Ishikawa (cell line): ENCODE measurements at regions not wholly inside any gene's neighbourhood (a gene's known extent, or its start where the extent isn't known, plus 50 kb on each side); places are given as distances from the start of the nearest gene placed in this dataset.

Experiments
- CEBPB ChIP-seq: IDR thresholded peaks from 2 replicates; pipeline ENCODE4 v1.6.1; 2012
- CREB1 ChIP-seq: IDR thresholded peaks from 2 replicates; pipeline ENCODE4 v1.6.1; 2012; ENCODE audit warnings: low read depth
- EGR1 ChIP-seq: IDR thresholded peaks from 2 replicates; pipeline ENCODE4 v1.6.1; 2012
- EP300 ChIP-seq: IDR thresholded peaks from 2 replicates; pipeline ENCODE4 v1.6.1; 2012; ENCODE audit warnings: borderline replicate concordance
- FOXM1 ChIP-seq: IDR thresholded peaks from 2 replicates; pipeline ENCODE4 v1.6.1; 2012; ENCODE audit warnings: low read depth, borderline replicate concordance
- NFIC ChIP-seq: IDR thresholded peaks from 2 replicates; pipeline ENCODE4 v1.6.1; 2012
- RAD21 ChIP-seq: IDR thresholded peaks from 2 replicates; pipeline ENCODE4 v1.6.1; 2012; ENCODE audit warnings: low read depth
- TAF1 ChIP-seq: IDR thresholded peaks from 2 replicates; pipeline ENCODE4 v1.6.1; 2012; ENCODE audit warnings: low read depth, mild to moderate bottlenecking
- TCF12 ChIP-seq: IDR thresholded peaks from 2 replicates; pipeline ENCODE4 v1.6.1; 2012; ENCODE audit warnings: low read depth
- TEAD4 ChIP-seq: IDR thresholded peaks from 2 replicates; pipeline ENCODE4 v1.6.1; 2012
- YY1 ChIP-seq: IDR thresholded peaks from 2 replicates; pipeline ENCODE4 v1.6.1; 2012; ENCODE audit warnings: low read depth
- ZBTB7A ChIP-seq: IDR thresholded peaks from 2 replicates; pipeline ENCODE4 v1.6.1; 2012; ENCODE audit warnings: low read depth
- TF ChIP-seq, protein P1 (sequence below): IDR thresholded peaks from 2 replicates; pipeline ENCODE4 v1.6.1; 2012; ENCODE audit warnings: low read depth, mild to moderate bottlenecking
- TF ChIP-seq, protein P2 (sequence below): IDR thresholded peaks from 2 replicates; pipeline ENCODE4 v1.6.1; 2012
- TF ChIP-seq, protein P3 (sequence below): IDR thresholded peaks from 2 replicates; pipeline ENCODE4 v1.6.1; 2012

DNA sequence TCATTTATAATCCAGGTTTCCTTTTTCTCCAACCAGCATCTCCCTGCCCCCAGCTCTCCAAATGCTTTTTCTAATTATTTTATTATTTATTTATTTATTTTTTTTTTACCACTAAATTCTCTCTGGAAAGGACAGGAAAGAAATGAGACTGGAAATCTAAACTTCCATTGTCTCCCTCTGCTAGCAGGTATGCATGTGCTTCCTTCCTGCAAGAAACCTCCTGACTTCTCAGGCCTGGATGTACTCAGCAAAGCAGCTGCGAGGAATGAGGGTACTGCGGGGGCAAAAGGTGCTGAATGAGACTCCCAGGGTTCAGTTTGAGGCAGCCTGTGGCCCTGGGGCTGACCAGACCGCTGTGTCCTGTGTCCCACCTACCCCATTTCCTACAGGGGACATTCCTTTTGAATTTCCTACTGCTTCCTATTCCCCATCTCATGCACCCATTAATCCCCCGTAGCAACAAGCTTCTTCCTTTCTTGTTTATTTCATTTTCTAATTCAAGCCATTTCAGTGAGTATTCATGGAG is 324.6 kb upstream of the IGFBP3 start:
- TF ChIP-seq, protein P1, sequence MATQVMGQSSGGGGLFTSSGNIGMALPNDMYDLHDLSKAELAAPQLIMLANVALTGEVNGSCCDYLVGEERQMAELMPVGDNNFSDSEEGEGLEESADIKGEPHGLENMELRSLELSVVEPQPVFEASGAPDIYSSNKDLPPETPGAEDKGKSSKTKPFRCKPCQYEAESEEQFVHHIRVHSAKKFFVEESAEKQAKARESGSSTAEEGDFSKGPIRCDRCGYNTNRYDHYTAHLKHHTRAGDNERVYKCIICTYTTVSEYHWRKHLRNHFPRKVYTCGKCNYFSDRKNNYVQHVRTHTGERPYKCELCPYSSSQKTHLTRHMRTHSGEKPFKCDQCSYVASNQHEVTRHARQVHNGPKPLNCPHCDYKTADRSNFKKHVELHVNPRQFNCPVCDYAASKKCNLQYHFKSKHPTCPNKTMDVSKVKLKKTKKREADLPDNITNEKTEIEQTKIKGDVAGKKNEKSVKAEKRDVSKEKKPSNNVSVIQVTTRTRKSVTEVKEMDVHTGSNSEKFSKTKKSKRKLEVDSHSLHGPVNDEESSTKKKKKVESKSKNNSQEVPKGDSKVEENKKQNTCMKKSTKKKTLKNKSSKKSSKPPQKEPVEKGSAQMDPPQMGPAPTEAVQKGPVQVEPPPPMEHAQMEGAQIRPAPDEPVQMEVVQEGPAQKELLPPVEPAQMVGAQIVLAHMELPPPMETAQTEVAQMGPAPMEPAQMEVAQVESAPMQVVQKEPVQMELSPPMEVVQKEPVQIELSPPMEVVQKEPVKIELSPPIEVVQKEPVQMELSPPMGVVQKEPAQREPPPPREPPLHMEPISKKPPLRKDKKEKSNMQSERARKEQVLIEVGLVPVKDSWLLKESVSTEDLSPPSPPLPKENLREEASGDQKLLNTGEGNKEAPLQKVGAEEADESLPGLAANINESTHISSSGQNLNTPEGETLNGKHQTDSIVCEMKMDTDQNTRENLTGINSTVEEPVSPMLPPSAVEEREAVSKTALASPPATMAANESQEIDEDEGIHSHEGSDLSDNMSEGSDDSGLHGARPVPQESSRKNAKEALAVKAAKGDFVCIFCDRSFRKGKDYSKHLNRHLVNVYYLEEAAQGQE: no peak
- TF ChIP-seq, protein P2, sequence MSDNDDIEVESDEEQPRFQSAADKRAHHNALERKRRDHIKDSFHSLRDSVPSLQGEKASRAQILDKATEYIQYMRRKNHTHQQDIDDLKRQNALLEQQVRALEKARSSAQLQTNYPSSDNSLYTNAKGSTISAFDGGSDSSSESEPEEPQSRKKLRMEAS: no peak
- no peak for TF ChIP-seq EGR1

DNA sequence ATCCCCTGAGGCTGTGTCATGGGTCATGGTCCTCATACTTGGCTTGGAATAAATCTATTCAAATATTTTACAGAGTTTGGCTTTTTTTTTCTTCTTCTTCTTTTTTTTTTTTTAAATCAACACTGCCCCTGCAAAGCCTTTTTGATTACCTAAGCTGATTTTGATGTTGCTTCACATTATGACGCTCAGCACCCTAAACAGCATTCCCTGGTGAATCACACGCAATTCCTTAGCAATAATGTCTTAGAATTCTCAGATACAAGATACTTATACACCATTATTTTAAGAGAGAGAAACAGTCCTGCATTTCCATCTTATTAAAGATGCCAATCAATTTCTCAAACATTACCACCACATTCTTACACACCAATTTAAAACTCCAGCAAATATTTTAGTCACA is 323.7 kb upstream of the IGFBP3 start:
- no peak for TF ChIP-seq ZBTB7A
- TF ChIP-seq FOXM1: no peak
- TF ChIP-seq, protein P1: no peak
- no peak for TF ChIP-seq TEAD4
- TF ChIP-seq EGR1: no peak
- no peak for TF ChIP-seq EP300
- TF ChIP-seq, protein P2: no peak
- no peak for TF ChIP-seq RAD21
- TF ChIP-seq CREB1: no peak
- TF ChIP-seq TCF12: no peak
- no peak for TF ChIP-seq TAF1
- TF ChIP-seq CEBPB: no peak
- TF ChIP-seq YY1: no peak
- TF ChIP-seq NFIC: no peak
- TF ChIP-seq, protein P3, sequence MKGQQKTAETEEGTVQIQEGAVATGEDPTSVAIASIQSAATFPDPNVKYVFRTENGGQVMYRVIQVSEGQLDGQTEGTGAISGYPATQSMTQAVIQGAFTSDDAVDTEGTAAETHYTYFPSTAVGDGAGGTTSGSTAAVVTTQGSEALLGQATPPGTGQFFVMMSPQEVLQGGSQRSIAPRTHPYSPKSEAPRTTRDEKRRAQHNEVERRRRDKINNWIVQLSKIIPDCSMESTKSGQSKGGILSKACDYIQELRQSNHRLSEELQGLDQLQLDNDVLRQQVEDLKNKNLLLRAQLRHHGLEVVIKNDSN: no peak

DNA sequence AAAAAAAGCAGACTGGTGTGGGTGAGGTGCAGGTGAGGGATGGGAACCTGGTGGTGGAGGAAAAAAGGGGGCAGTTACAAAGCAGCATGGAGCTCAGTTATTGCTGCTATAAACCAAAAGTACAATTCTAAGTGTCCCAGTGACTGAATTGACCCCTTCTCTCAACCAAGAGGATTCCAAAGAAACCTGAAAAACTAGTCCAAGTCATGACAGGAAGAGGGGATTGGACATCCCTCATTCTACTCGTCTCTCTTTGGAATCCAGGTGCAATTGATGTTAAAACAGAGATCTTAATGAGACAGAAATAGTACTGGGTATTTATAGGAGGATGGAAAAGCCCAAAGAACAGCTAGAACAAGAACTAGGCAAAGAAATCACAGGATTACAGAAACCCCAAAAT is 322.3 kb upstream of the IGFBP3 start:
- TF ChIP-seq YY1: no peak
- TF ChIP-seq CEBPB: no peak

DNA sequence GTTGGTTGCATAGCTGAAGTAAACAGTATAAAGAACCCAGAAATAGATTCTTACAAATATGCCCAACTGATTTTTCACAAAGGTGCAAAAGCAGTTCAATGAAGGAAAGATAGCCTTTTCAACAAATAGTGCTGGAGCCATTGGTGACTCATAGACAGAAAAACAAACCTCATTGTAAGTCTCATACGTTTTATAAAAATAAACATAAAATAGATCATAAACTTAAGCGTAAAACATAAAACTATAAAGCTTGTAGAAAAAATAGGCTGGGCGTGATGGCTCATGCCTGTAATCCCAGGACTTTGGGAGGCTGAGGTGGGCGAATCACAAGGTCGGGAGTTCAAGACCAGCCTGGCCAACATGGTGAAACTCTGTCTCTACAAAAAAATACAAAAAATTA is 318.8 kb upstream of the IGFBP3 start:
- TF ChIP-seq ZBTB7A: no peak
- TF ChIP-seq, protein P3: no peak
- no peak for TF ChIP-seq TCF12
- TF ChIP-seq, protein P2: no peak
- TF ChIP-seq RAD21: no peak
- TF ChIP-seq EGR1: no peak
- TF ChIP-seq, protein P1: no peak
- no peak for TF ChIP-seq TEAD4
- TF ChIP-seq EP300: no peak
- no peak for TF ChIP-seq YY1
- no peak for TF ChIP-seq CREB1
- no peak for TF ChIP-seq NFIC
- TF ChIP-seq CEBPB: no peak
- TF ChIP-seq TAF1: no peak
- no peak for TF ChIP-seq FOXM1

DNA sequence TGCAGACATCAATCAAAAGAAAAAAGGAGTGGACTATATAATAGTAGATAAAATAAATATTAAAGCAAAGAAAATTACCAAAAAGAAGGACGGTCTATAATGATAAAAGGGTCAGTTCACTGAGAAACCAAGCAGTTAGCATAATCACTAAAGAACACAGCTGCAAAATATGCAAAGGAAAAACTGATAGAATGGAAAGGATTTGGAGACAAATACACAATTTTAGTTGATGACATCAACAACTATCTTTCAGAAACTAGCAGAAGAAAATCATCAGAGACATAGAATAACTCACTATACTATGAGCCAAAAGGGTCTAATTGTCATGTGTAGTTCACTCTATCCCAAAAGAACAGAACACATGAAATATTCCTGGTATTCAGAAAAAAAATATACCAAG is 316.4 kb upstream of the IGFBP3 start:
- TF ChIP-seq FOXM1 (no peak), YY1 (no peak), EGR1 (no peak), TEAD4 (no peak), EP300 (no peak), RAD21 (no peak), CEBPB (no peak), NFIC (no peak)
- TF ChIP-seq, protein P3: no peak
- TF ChIP-seq, protein P1: no peak
